Astrocyte (in vitro differentiated cells and primary cell): ENCODE measurements at regions not wholly inside any gene's neighbourhood (a gene's known extent, or its start where the extent isn't known, plus 50 kb on each side); places are given as distances from the start of the nearest gene placed in this dataset.

Experiments
- CTCF ChIP-seq: IDR thresholded peaks from 2 replicates; pipeline ENCODE4 v1.5.1; 2011; ENCODE audit warnings: low read depth, mild to moderate bottlenecking, inconsistent platforms, low read length, moderate library complexity; ENCODE audit not compliant: insufficient read depth
- EZH2 ChIP-seq: IDR thresholded peaks from 2 replicates; pipeline ENCODE4 v1.6.1; 2012; ENCODE audit warnings: mild to moderate bottlenecking, low read length, inconsistent platforms; ENCODE audit not compliant: insufficient read depth

DNA sequence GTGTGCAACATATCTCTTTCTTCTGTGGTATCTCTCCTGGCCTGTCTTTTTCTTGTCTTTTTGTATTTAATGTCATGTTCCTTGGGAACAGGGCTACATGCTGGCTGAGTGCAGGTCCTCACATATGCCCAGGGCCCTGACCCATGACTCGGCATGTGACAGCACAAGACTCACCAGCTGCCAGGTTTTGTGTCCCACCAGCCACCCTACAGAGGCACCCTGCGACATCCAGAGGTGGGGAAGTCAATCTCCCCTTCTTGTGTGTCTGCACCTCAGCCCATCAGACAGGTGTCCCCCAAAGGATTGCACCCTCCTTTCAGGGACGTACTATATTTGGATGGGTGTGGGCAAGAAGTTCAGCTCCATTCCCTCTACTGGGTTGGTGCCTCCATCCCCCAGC lies 576.3 kb downstream of the RNF144B start:
- TF ChIP-seq CTCF = no peak
- no peak for TF ChIP-seq EZH2
